Loucy (cell line): ENCODE measurements at regions not wholly inside any gene's neighbourhood (a gene's known extent, or its start where the extent isn't known, plus 50 kb on each side); places are given as distances from the start of the nearest gene placed in this dataset.
"Not testable (repeated sequence)": the region's sequence is repeated elsewhere in the genome, so short reads cannot be mapped to it uniquely, and the experiment has no call there.

Experiments used
- H2AFZ ChIP-seq: fragments of 200-600 bp; sonication (generic); 2 replicates; pipeline ENCODE4 v1.6.0; 2016; ENCODE audit warnings: antibody characterized with exemption, mild to moderate bottlenecking, low read length, moderate library complexity
- H3F3A ChIP-seq: fragments of 200-600 bp; 2 replicates; pipeline ENCODE4 v1.6.0; 2016; ENCODE audit warnings: antibody characterized with exemption, low read depth, mild to moderate bottlenecking
- H3K27me3 ChIP-seq: fragments of 200-600 bp; sonication (generic); 2 replicates; pipeline ENCODE4 v1.6.1; 2014; ENCODE audit warnings: low read length, mild to moderate bottlenecking; ENCODE audit not compliant: insufficient read depth, poor library complexity, severe bottlenecking
- H3K36me3 ChIP-seq: fragments of 200-600 bp; sonication (generic); 2 replicates; pipeline ENCODE4 v1.6.1; 2016; ENCODE audit warnings: low read length; ENCODE audit not compliant: insufficient read depth
- H3K4me1 ChIP-seq: fragments of 200-600 bp; sonication (generic); 2 replicates; pipeline ENCODE4 v1.5.1; 2014; ENCODE audit warnings: low read length, mild to moderate bottlenecking; ENCODE audit not compliant: insufficient read depth, poor library complexity, severe bottlenecking
- H3K4me2 ChIP-seq: fragments of 200-600 bp; sonication (generic); 2 replicates; pipeline ENCODE4 v1.6.0; 2014; ENCODE audit warnings: antibody characterized with exemption, low read length, low read depth, mild to moderate bottlenecking; ENCODE audit not compliant: poor library complexity, severe bottlenecking
- H3K4me3 ChIP-seq: fragments of 200-600 bp; sonication (generic); 2 replicates; pipeline ENCODE4 v1.5.1; 2014; ENCODE audit warnings: low read length, mild to moderate bottlenecking, mixed read lengths; ENCODE audit not compliant: poor library complexity, severe bottlenecking
- H3K79me2 ChIP-seq: fragments of 200-600 bp; sonication (generic); 2 replicates; pipeline ENCODE4 v1.6.1; 2014; ENCODE audit warnings: low read length; ENCODE audit not compliant: insufficient read depth
- H3K9ac ChIP-seq: fragments of 200-600 bp; sonication (generic); 2 replicates; pipeline ENCODE4 v1.6.0; 2014; ENCODE audit warnings: mild to moderate bottlenecking, low read depth, low read length, moderate library complexity; ENCODE audit not compliant: poor library complexity, severe bottlenecking
- H3K9me2 ChIP-seq: fragments of 200-600 bp; sonication (generic); replicated peaks from 2 replicates; pipeline ENCODE4 v1.6.1; 2016; ENCODE audit warnings: low read depth, low read length, mixed read lengths
- H3K9me3 ChIP-seq: fragments of 200-600 bp; sonication (generic); 2 replicates; pipeline ENCODE4 v1.6.1; 2014; ENCODE audit warnings: mild to moderate bottlenecking, antibody characterized with exemption, low read length, low read depth; ENCODE audit not compliant: insufficient read depth
- H4K20me1 ChIP-seq: fragments of 200-600 bp; sonication (generic); 2 replicates; pipeline ENCODE4 v1.6.0; 2014; ENCODE audit warnings: antibody characterized with exemption, low read length, mild to moderate bottlenecking; ENCODE audit not compliant: insufficient read depth, poor library complexity, severe bottlenecking
- CTCF ChIP-seq: fragments of 200-600 bp; sonication (generic); conservative IDR thresholded peaks from 2 replicates; pipeline ENCODE4 v1.5.1; 2014; ENCODE audit warnings: mild to moderate bottlenecking, antibody characterized with exemption, low read length
- EZH2phosphoT487 ChIP-seq: fragments of 200-600 bp; IDR thresholded peaks from 2 replicates; pipeline ENCODE4 v1.6.1; 2018; ENCODE audit warnings: antibody characterized with exemption, mild to moderate bottlenecking, moderate library complexity, borderline replicate concordance

GRCh38 chr16:13733561-13733960 is 186.4 kb upstream of the ERCC4 start:
- H4K20me1 ChIP-seq, result no peaks in the 10 kb centered on the region
- H3K36me3 ChIP-seq, result no peaks in the 10 kb centered on the region
- no peaks in the 10 kb centered on the region for H3K9me2 ChIP-seq
- no peaks in the 10 kb centered on the region for H3F3A ChIP-seq
- H3K79me2 ChIP-seq, result no peaks in the 10 kb centered on the region
- no peak overlapping the region for H3K4me2 ChIP-seq
- no peaks in the 10 kb centered on the region for H3K4me1 ChIP-seq
- no peak overlapping the region for H3K4me3 ChIP-seq
- no peak for TF ChIP-seq CTCF
- TF ChIP-seq EZH2phosphoT487, result no peak
- no peak overlapping the region for H3K9ac ChIP-seq
- H2AFZ ChIP-seq, result no peak overlapping the region
- no peaks in the 10 kb centered on the region for H3K27me3 ChIP-seq
- H3K9me3 ChIP-seq, result no peaks in the 10 kb centered on the region

- H3K79me2 ChIP-seq, H3K4me3 ChIP-seq, H3K4me1 ChIP-seq, H3K9me3 ChIP-seq, H3K9me2 ChIP-seq, H3K4me2 ChIP-seq, H3K9ac ChIP-seq, H3K36me3 ChIP-seq, H3K27me3 ChIP-seq, H2AFZ ChIP-seq, H3F3A ChIP-seq, H4K20me1 ChIP-seq: not testable (repeated sequence)
Measured at GRCh38 chr16:13739621-13740373, 180.2 kb upstream of the ERCC4 start.

- Histone ChIP-seq H3K9me2 (no peaks in the 10 kb centered on the region), H3K9ac (no peak overlapping the region), H3K9me3 (no peaks in the 10 kb centered on the region), H3K36me3 (no peaks in the 10 kb centered on the region), H3K79me2 (no peaks in the 10 kb centered on the region), H3K4me1 (no peaks in the 10 kb centered on the region), H3K4me2 (no peak overlapping the region), H3K27me3 (no peaks in the 10 kb centered on the region), H3K4me3 (no peak overlapping the region), H4K20me1 (no peaks in the 10 kb centered on the region), H2AFZ (no peak overlapping the region), H3F3A (no peaks in the 10 kb centered on the region)
- TF ChIP-seq EZH2phosphoT487 (no peak), CTCF (no peak)
Measured at GRCh38 chr16:13742928-13743327, 177.0 kb upstream of the ERCC4 start.

GRCh38 chr16:13743571-13743970 is 176.4 kb upstream of the ERCC4 start:
- Histone ChIP-seq H3K9me3 (no peaks in the 10 kb centered on the region), H3K4me1 (no peaks in the 10 kb centered on the region), H3K79me2 (no peaks in the 10 kb centered on the region), H3K27me3 (no peaks in the 10 kb centered on the region), H3K4me3 (no peak overlapping the region), H3K9me2 (no peaks in the 10 kb centered on the region), H4K20me1 (no peaks in the 10 kb centered on the region), H3K9ac (no peak overlapping the region), H3K4me2 (no peak overlapping the region), H3F3A (no peaks in the 10 kb centered on the region), H2AFZ (no peak overlapping the region), H3K36me3 (no peaks in the 10 kb centered on the region)
- TF ChIP-seq EZH2phosphoT487 (no peak), CTCF (no peak)
